ENCODE measurements at regions not wholly inside any gene's neighbourhood (a gene's known extent, or its start where the extent isn't known, plus 50 kb on each side); places are given as distances from the start of the nearest gene placed in this dataset.

GRCh38 chr3:70647094-70647493, 334.7 kb upstream of the MDFIC2 start:
- no peak for TF ChIP-seq CTCF (IDR thresholded peaks at IDR 0.05)
- no peak for TF ChIP-seq YY1 (IDR thresholded peaks at IDR 0.05; ENCODE audit: low read depth)
- no peak for TF ChIP-seq RCOR1 (IDR thresholded peaks at IDR 0.05; ENCODE audit: low read length)
- TF ChIP-seq MAX (IDR thresholded peaks at IDR 0.05; ENCODE audit: low read depth): no peak
- no peak for TF ChIP-seq RFX5 (IDR thresholded peaks at IDR 0.05; ENCODE audit: low read length)
- no peak for TF ChIP-seq EZH2phosphoT487 (IDR thresholded peaks at IDR 0.05; ENCODE audit: borderline replicate concordance, low read depth)
- no peak for TF ChIP-seq POLR2AphosphoS5 (IDR thresholded peaks at IDR 0.05; ENCODE audit: low read depth, low read length)
- no peak for TF ChIP-seq ELF1 (IDR thresholded peaks at IDR 0.05)
- no peak for TF ChIP-seq EP300 (IDR thresholded peaks at IDR 0.05; ENCODE audit: borderline replicate concordance in 1 of 2, low read depth in 1 of 2, low read length in 1 of 2)
